GM11168 (cell line): ENCODE measurements at regions not wholly inside any gene's neighbourhood (a gene's known extent, or its start where the extent isn't known, plus 50 kb on each side); places are given as distances from the start of the nearest gene placed in this dataset.

ENCODE experiments used
- in situ Hi-C: fragments of 300-500 bp; cut with MboI; formaldehyde crosslinking; loops from one replicate; pipeline ENCODE4 v1.12.0; 2022; ENCODE audit warnings: low sequenced_read_pairs; ENCODE audit not compliant: unreplicated experiment

GRCh38 chr19:29320618-29321017, 107.7 kb upstream of the UQCRFS1 start:
- in situ Hi-C loops, result no loop called here

GRCh38 chr19:29321116-29321515, 108.2 kb upstream of the UQCRFS1 start:
- in situ Hi-C loops, result no loop called here

- in situ Hi-C loops, result no loop called here
These were observed 110.1 kb upstream of the UQCRFS1 start for GRCh38 chr19:29323021-29323430.

- in situ Hi-C loops, result no loop called here
These were observed 110.7 kb upstream of the UQCRFS1 start for GRCh38 chr19:29323440-29324290.

GRCh38 chr19:29324291-29324680, 111.3 kb upstream of the UQCRFS1 start:
- in situ Hi-C loops, result no loop called here

GRCh38 chr19:29324717-29325116, 111.8 kb upstream of the UQCRFS1 start:
- in situ Hi-C loops, result no loop called here

- in situ Hi-C loops, result no loop called here
These were observed 112.5 kb upstream of the UQCRFS1 start for GRCh38 chr19:29325241-29325975.

- in situ Hi-C loops, result no loop called here
These were observed 113.4 kb upstream of the UQCRFS1 start for GRCh38 chr19:29326351-29326750.

GRCh38 chr19:29326849-29327840, 114.2 kb upstream of the UQCRFS1 start:
- in situ Hi-C loops, result no loop called here

- in situ Hi-C loops, result no loop called here
These were observed 115.6 kb upstream of the UQCRFS1 start for GRCh38 chr19:29328586-29328985.

GRCh38 chr19:29329460-29330134, 116.6 kb upstream of the UQCRFS1 start:
- in situ Hi-C loops, result no loop called here

GRCh38 chr19:29336425-29336824, 123.5 kb upstream of the UQCRFS1 start:
- in situ Hi-C loops, result no loop called here

- in situ Hi-C loops, result no loop called here
These were observed 124.1 kb upstream of the UQCRFS1 start for GRCh38 chr19:29337029-29337428.

- in situ Hi-C loops, result no loop called here
These were observed 125.5 kb upstream of the UQCRFS1 start for GRCh38 chr19:29338480-29338879.

GRCh38 chr19:29342721-29343120, 129.8 kb upstream of the UQCRFS1 start:
- in situ Hi-C loops, result no loop called here

GRCh38 chr19:29364224-29364726, 151.3 kb upstream of the UQCRFS1 start:
- in situ Hi-C loops, result no loop called here

GRCh38 chr19:29364999-29365398, 152.0 kb upstream of the UQCRFS1 start:
- in situ Hi-C loops, result no loop called here

- in situ Hi-C loops, result no loop called here
These were observed 153.0 kb upstream of the UQCRFS1 start for GRCh38 chr19:29365836-29366417.

GRCh38 chr19:29366757-29367156, 153.8 kb upstream of the UQCRFS1 start:
- in situ Hi-C loops, result no loop called here
